Astrocyte (in vitro differentiated cells and primary cell): ENCODE measurements at regions not wholly inside any gene's neighbourhood (a gene's known extent, or its start where the extent isn't known, plus 50 kb on each side); places are given as distances from the start of the nearest gene placed in this dataset.
"Not testable (repeated sequence)": the region's sequence is repeated elsewhere in the genome, so short reads cannot be mapped to it uniquely, and the experiment has no call there.

Experiments used
- DNase-seq: peaks from one replicate; pipeline ENCODE4 v3.0.0-alpha.2; 2010; ENCODE audit warnings: low read depth
- FAIRE-seq: peaks from 2 replicates; lab custom pipeline; 2011; peaks lifted over from hg19 to GRCh38; lab: Jason Lieb, UNC
- H2AFZ ChIP-seq: 2 replicates; pipeline ENCODE4 v1.6.0; 2012; ENCODE audit warnings: low read depth, low read length, inconsistent platforms
- H3K27ac ChIP-seq: 2 replicates; pipeline ENCODE4 v1.5.1; 2011; ENCODE audit warnings: low read depth, low read length, inconsistent platforms
- H3K27me3 ChIP-seq: 2 replicates; pipeline ENCODE4 v1.6.0; 2011; ENCODE audit warnings: low read length, inconsistent platforms; ENCODE audit not compliant: insufficient read depth
- H3K36me3 ChIP-seq: 2 replicates; pipeline ENCODE4 v1.5.1; 2011; ENCODE audit warnings: low read length, inconsistent platforms; ENCODE audit not compliant: insufficient read depth
- H3K4me1 ChIP-seq: 2 replicates; pipeline ENCODE4 v1.5.1; 2011; ENCODE audit warnings: low read length, inconsistent platforms; ENCODE audit not compliant: insufficient read depth
- H3K4me2 ChIP-seq: 2 replicates; pipeline ENCODE4 v1.6.0; 2012; ENCODE audit warnings: low read length, inconsistent platforms
- H3K4me3 ChIP-seq: 2 replicates; pipeline ENCODE4 v1.5.1; 2011; ENCODE audit warnings: low read depth, mild to moderate bottlenecking, low read length, inconsistent platforms; ENCODE audit not compliant: insufficient read depth
- H3K79me2 ChIP-seq: 2 replicates; pipeline ENCODE4 v1.6.0; 2012; ENCODE audit warnings: mild to moderate bottlenecking, low read length, inconsistent platforms; ENCODE audit not compliant: insufficient read depth
- H3K9ac ChIP-seq: 2 replicates; pipeline ENCODE4 v1.6.0; 2012; ENCODE audit warnings: mild to moderate bottlenecking, low read length, inconsistent platforms
- H3K9me3 ChIP-seq: 2 replicates; pipeline ENCODE4 v1.5.1; 2012; ENCODE audit warnings: low read depth, mild to moderate bottlenecking, low read length, inconsistent platforms; ENCODE audit not compliant: insufficient read depth
- H4K20me1 ChIP-seq: 2 replicates; pipeline ENCODE4 v1.6.0; 2012; ENCODE audit warnings: low read length, inconsistent platforms; ENCODE audit not compliant: insufficient read depth
- H3K27ac Mint-ChIP-seq: one replicate; pipeline ENCODE4 v1.8.0; 2021; ENCODE audit warnings: mild to moderate bottlenecking, mixed read lengths; ENCODE audit not compliant: unreplicated experiment
- H3K27me3 Mint-ChIP-seq: one replicate; pipeline ENCODE4 v1.8.0; 2021; ENCODE audit warnings: low read depth, mixed read lengths; ENCODE audit not compliant: unreplicated experiment
- H3K36me3 Mint-ChIP-seq: one replicate; pipeline ENCODE4 v1.8.0; 2021; ENCODE audit warnings: low read depth, mixed read lengths; ENCODE audit not compliant: unreplicated experiment
- H3K4me1 Mint-ChIP-seq: one replicate; pipeline ENCODE4 v1.8.0; 2021; ENCODE audit warnings: low read depth, mixed read lengths; ENCODE audit not compliant: unreplicated experiment
- H3K4me3 Mint-ChIP-seq: one replicate; pipeline ENCODE4 v1.8.0; 2021; ENCODE audit warnings: mild to moderate bottlenecking, moderate library complexity, mixed read lengths; ENCODE audit not compliant: unreplicated experiment
- H3K9me3 Mint-ChIP-seq: one replicate; pipeline ENCODE4 v1.8.0; 2021; ENCODE audit warnings: mild to moderate bottlenecking, mixed read lengths; ENCODE audit not compliant: unreplicated experiment
- EZH2 ChIP-seq: IDR thresholded peaks from 2 replicates; pipeline ENCODE4 v1.6.1; 2012; ENCODE audit warnings: mild to moderate bottlenecking, low read length, inconsistent platforms; ENCODE audit not compliant: insufficient read depth
- TF ChIP-seq, protein P1 (sequence below): IDR thresholded peaks from 2 replicates; pipeline ENCODE4 v1.5.1; 2011; ENCODE audit warnings: low read depth, mild to moderate bottlenecking, inconsistent platforms, low read length, moderate library complexity; ENCODE audit not compliant: insufficient read depth

DNA sequence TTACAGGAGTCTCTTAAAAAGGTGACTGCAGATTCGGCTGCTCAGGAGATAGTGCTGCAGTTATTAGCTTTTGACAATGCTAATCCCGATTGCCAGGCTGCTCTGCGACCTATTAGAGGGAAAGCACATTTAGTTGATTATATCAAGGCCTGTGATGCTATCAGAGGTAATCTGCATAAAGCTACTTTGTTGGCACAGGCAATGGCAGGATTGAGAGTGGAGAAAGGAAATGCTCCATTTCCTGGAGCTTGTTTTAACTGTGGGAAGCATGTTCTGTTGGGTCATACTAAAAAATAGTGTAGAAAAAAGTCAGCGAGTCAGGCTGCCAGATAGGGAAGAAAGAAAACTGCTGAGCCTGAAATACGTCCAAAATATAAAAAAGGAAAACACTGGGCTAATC lies 98.5 kb upstream of the EIF5 start:
- not testable (repeated sequence) for H3K4me2 ChIP-seq, H3K4me3 Mint-ChIP-seq, H3K9ac ChIP-seq, H3K27ac ChIP-seq, H3K27me3 ChIP-seq, H3K36me3 Mint-ChIP-seq, H3K27ac Mint-ChIP-seq, H3K9me3 ChIP-seq, FAIRE-seq, H3K4me1 Mint-ChIP-seq, H3K4me1 ChIP-seq, H3K4me3 ChIP-seq, H3K79me2 ChIP-seq, DNase-seq, H3K36me3 ChIP-seq, H4K20me1 ChIP-seq, H2AFZ ChIP-seq
- Mint-ChIP-seq H3K27me3 (peaks cover 18% of the 10 kb centered on the region), H3K9me3 (peaks cover 23% of the 10 kb centered on the region)

- Histone ChIP-seq H3K27ac (no peak overlapping the region), H3K9ac (no peak overlapping the region), H3K4me2 (no peak overlapping the region), H4K20me1 (no peaks in the 10 kb centered on the region), H3K9me3 (peaks cover 13% of the 10 kb centered on the region), H3K4me3 (no peak overlapping the region), H3K4me1 (no peaks in the 10 kb centered on the region), H3K79me2 (no peaks in the 10 kb centered on the region), H2AFZ (no peak overlapping the region), H3K36me3 (no peaks in the 10 kb centered on the region), H3K27me3 (peaks cover 8% of the 10 kb centered on the region)
- Mint-ChIP-seq H3K9me3 (peaks cover 24% of the 10 kb centered on the region), H3K36me3 (no peaks in the 10 kb centered on the region), H3K4me1 (no peaks in the 10 kb centered on the region), H3K27me3 (peaks cover 4% of the 10 kb centered on the region), H3K27ac (no peak overlapping the region), H3K4me3 (no peak overlapping the region)
- FAIRE-seq (no peak), DNase-seq (no peak)
- no peak for TF ChIP-seq EZH2
- TF ChIP-seq, protein P1, sequence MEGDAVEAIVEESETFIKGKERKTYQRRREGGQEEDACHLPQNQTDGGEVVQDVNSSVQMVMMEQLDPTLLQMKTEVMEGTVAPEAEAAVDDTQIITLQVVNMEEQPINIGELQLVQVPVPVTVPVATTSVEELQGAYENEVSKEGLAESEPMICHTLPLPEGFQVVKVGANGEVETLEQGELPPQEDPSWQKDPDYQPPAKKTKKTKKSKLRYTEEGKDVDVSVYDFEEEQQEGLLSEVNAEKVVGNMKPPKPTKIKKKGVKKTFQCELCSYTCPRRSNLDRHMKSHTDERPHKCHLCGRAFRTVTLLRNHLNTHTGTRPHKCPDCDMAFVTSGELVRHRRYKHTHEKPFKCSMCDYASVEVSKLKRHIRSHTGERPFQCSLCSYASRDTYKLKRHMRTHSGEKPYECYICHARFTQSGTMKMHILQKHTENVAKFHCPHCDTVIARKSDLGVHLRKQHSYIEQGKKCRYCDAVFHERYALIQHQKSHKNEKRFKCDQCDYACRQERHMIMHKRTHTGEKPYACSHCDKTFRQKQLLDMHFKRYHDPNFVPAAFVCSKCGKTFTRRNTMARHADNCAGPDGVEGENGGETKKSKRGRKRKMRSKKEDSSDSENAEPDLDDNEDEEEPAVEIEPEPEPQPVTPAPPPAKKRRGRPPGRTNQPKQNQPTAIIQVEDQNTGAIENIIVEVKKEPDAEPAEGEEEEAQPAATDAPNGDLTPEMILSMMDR = no peak
These were observed 94.3 kb upstream of the EIF5 start for GRCh38 chr14:103239751-103240150.

GRCh38 chr14:103241531-103241930 lies 92.5 kb upstream of the EIF5 start:
- Histone ChIP-seq H3K9me3 (peaks cover 13% of the 10 kb centered on the region), H3K4me3 (no peak overlapping the region), H3K27me3 (peaks cover 2% of the 10 kb centered on the region), H3K4me1 (no peaks in the 10 kb centered on the region), H3K36me3 (no peaks in the 10 kb centered on the region), H3K79me2 (no peaks in the 10 kb centered on the region), H3K4me2 (no peak overlapping the region), H3K9ac (no peak overlapping the region), H4K20me1 (no peaks in the 10 kb centered on the region), H2AFZ (no peak overlapping the region), H3K27ac (no peak overlapping the region)
- TF ChIP-seq, protein P1 = no peak
- no peak for TF ChIP-seq EZH2
- peaks cover 9% of the 10 kb centered on the region for H3K4me1 Mint-ChIP-seq
- H3K9me3 Mint-ChIP-seq = peaks cover 24% of the 10 kb centered on the region
- no peak for FAIRE-seq
- peaks cover 4% of the 10 kb centered on the region for H3K27me3 Mint-ChIP-seq
- DNase-seq = no peak
- no peak overlapping the region for H3K4me3 Mint-ChIP-seq
- no peak overlapping the region for H3K27ac Mint-ChIP-seq
- no peaks in the 10 kb centered on the region for H3K36me3 Mint-ChIP-seq
